T-helper 2 cell (primary cell): ENCODE measurements at regions not wholly inside any gene's neighbourhood (a gene's known extent, or its start where the extent isn't known, plus 50 kb on each side); places are given as distances from the start of the nearest gene placed in this dataset.

Source experiments
- DNase-seq, 5 experiments: peaks; one replicate each; pipeline versions ENCODE4 v3.0.0 to v3.0.0-alpha.2; 2012 to 2022

GRCh38 chr10:131492211-131492857 is 180.8 kb upstream of the TCERG1L start:
- DNase-seq = no peak

DNA sequence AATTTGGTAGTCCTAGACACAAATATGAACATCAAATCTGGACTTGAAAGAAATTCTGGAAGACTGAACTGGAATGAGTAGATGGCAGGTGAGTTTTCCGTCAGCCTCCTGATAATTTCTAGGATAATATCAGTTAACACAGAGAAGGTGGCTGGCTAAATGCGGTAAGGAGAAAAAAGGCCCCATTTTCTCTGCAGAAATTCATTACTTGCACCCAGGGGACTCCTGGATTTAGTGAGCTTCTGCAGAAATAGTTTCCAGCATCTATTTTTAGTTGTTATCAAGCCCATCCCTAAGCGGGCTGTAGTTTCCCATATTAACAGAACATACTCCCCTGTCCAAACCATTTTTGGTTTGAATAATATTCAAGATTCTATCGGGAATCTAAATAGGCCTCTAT is 181.9 kb upstream of the TCERG1L start:
- no peak for DNase-seq

DNA sequence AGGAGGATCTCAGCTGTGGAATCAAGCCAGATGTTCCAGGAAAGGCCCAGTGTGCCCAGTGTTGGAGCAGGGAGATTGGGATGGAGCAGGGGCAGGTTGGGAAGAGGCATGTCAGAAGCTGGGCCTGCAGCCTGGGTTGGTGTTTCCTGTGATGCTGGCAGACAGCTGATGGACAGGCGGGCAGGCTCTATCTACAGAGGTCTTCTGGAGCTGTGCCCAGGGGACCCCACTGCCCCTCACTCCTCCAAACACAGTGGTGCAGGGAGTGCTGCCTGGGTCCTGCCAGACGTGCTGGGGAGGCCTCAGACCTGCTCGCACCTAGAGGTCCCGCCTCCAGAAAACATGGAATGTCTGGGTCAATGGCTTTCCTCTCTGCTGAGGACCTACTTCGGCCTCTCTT is 182.9 kb upstream of the TCERG1L start:
- DNase-seq = no peak

- DNase-seq = no peak
Measured at GRCh38 chr10:131495224-131495623, 183.7 kb upstream of the TCERG1L start.

DNA sequence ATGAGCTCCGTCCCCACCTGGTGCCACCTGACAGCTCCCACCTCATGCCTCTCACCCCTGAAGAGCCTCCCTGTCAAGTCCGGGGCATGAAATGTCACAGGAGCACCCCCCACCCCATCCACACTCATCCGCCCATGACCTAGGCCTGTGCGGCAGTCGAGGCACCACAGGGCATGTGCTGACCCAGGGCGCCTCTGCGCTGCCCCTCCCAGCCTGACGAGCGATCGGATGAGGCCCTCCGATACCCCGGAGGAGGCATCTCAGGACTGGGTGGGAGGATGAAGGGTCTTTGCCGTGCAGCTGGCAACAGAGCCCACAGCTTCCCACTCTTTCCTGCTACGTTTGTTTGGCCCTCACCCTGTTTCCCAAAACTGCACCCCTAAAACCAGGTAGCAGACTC is 184.4 kb upstream of the TCERG1L start:
- DNase-seq = no peak

GRCh38 chr10:131496351-131497052 is 185.0 kb upstream of the TCERG1L start:
- no peak for DNase-seq

DNA sequence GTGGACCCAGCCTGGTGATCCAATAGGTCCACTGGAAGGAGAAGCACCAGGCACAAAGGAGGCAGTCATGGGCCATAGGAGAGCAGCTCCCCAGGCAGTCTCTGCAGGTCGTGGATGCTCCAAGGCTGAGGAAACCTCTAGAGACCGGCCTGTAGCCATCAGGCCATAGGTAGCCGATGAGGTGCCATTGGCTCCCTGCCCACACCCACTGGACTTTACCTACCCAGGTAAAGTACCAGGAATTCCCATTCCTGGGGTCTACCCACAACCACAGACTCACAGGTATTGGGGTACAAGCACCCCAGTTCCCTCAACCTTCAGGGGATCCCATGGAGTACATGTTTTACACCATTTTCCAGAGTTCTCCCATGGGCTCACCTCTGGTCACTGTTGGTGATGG is 188.0 kb upstream of the TCERG1L start:
- no peak for DNase-seq

- DNase-seq = no peak
Measured at GRCh38 chr10:131500181-131500580, 188.7 kb upstream of the TCERG1L start.

- no peak for DNase-seq
Measured at GRCh38 chr10:131500892-131501291, 189.4 kb upstream of the TCERG1L start.

- DNase-seq = no peak
Measured at GRCh38 chr10:131503992-131504391, 192.5 kb upstream of the TCERG1L start.

- no peak for DNase-seq
Measured at GRCh38 chr10:131511391-131511790, 199.9 kb upstream of the TCERG1L start.

GRCh38 chr10:131512852-131513251 is 201.3 kb upstream of the TCERG1L start:
- no peak for DNase-seq

DNA sequence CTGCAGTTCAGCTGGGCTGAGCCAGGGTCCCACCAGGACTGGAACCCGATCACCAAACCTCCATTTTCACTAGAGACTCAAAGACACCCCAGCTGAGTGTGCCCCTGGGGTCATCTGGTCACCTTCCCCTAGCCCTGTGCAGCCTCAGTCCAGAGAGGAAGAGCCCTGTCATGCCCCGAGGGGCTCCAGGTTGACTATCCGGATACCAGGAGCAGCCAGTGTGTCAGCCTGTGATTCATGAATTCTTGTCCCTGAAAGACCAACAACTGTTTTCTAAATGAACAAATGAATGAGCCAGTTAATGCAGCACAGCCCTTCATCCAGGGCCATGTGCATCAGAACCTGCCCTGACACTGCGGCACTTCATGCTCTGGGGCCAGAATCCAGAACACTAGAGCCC is 201.9 kb upstream of the TCERG1L start:
- DNase-seq = no peak

- DNase-seq = no peak
Measured at GRCh38 chr10:131513901-131514300, 202.4 kb upstream of the TCERG1L start.

- no peak for DNase-seq
Measured at GRCh38 chr10:131514454-131514853, 202.9 kb upstream of the TCERG1L start.

- no peak for DNase-seq
Measured at GRCh38 chr10:131516285-131516684, 204.8 kb upstream of the TCERG1L start.

DNA sequence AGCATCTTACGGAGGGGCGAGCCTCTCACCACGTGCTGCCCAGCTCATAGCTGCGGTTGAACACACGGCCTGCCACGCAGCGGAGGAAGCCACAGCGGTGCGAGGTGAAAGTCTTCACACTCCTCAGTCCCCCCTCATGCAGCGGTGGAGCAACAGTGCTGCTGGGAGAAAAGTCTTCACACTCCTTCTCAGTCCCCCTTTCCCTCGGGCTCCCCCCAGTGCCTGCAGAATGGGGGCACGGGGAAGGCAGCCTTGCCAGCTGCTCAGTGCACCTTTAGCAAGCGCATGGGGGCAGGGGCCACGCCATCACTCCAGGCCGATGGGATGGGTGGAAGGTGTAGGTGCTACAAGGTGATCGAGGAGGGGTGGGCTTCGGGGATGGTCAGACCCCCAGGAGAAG is 206.3 kb upstream of the TCERG1L start:
- no peak for DNase-seq

DNA sequence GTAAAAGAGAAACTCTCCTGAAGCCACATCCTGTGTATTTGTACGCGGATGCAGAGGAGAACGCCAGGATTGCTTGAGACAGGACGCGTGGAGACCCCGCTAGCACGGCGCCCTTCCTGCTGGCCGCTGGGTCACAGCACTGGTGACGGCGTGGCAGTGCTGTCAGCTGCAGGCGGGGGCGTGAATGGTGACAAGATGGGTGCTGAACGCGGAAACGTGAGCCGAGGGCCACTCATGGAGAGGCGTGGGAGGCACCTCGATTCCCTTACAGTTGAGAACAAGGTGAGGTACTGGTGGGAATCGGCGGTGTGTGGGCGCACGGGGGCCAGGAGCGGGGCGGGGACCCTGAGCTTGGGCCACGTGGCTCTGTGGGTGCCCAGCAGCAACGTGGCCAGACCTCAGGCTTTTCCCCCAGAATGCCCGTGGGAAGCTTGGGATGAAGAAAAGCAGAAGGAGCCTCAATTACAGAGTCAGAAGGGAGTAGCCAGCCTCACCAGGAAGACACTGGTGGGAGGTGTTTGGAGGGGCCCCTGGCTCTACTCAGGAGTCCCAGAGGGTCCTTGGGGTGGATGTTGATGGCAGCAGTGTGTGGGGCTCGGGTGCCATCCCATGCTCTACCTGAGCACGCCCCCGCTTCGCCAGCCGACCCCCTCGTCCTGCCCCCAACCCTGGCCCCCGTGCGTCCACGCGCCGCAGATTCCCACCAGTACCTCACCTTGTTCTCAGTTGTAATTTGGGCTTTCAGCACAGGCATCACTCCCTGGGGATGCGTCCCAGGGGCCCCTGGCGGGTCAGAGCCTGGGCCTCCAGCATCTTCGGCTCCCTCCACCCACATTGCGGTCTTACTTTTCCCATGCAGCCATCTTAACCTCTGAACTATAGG is 208.4 kb upstream of the TCERG1L start:
- no peak for DNase-seq

DNA sequence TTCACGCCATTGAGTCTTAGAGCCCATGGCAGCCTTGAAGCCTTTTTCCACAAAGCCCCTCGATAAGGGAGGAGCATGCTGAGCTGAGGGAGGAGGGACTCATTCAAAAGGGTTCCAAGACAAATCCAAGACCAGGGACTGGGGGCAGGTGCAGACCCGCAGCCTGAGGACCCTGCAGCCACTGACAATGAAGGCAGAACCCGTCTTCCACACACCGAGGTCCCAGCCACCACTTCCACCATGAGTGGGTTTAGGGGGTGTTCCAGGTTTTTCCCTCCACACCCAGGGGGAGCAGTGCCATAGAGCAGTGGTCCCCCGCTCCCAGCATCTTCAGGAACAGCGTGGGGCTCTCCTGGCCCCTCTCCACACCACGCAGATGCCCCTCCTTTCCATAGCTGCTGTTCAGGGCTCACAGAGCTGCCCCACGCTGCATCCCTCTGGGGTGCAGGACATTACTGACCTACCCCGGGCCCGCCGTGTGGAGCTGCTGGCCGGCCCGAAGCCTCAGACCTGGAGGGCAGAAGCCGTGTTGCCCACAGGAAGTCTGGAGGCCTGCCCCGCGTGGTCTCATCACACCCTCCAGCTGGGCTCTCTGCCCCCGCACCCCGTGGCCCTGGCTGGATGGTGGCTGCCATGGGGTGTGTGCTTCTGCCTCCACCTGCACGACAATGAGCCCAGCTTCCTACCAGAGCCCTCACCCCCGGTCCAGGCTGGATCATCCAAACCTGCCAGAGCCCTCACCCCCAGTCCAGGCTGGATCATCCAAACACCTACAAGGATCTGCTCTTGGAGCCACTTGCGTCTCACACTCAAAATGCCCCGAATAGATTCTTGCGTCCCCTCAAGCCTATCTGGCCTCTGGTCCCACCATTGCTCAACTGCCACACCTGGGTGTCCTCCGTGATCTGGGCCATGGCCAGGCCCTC is 220.0 kb upstream of the TCERG1L start:
- DNase-seq = no peak

GRCh38 chr10:131532291-131532690 is 220.8 kb upstream of the TCERG1L start:
- DNase-seq = no peak

DNA sequence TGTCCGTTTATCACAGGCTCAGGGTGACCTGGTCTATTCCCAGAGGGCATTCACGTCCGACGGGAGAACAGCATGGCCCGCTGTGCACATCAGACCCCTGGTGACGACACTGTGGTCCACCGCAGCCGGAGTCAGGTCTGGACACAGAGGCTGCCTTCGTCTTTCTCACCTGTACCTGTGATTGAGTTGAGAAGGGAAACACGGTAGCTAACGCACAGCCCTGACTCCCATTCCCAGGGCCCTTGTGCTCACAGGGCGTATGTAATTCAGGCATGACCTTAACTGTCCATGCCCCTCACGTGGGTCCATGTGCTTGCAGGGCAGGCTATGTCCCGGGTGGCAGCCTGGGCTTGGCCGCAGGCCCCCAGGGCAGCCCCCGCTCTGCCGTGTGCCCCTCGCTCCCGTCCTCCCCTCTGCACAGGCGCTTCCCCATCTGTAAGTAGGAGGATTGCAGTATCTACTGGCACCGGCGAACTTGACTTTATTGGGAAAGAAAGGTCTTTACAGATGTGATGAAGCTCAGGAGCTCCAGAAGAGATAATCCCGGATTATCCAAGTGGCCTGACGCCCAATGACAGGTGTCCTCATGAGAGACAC is 221.3 kb upstream of the TCERG1L start:
- no peak for DNase-seq

GRCh38 chr10:131533846-131534526 is 222.5 kb upstream of the TCERG1L start:
- DNase-seq = no peak
